Endodermal cell (in vitro differentiated cells): ENCODE measurements at regions not wholly inside any gene's neighbourhood (a gene's known extent, or its start where the extent isn't known, plus 50 kb on each side); places are given as distances from the start of the nearest gene placed in this dataset.

ENCODE experiments used
- DNase-seq: peaks from one replicate; pipeline ENCODE4 v3.0.0-alpha.2; 2017
- H3K27ac ChIP-seq: 2 replicates; pipeline ENCODE4 v1.5.1; 2013; ENCODE audit warnings: mild to moderate bottlenecking, low read depth, low read length, moderate library complexity
- H3K27me3 ChIP-seq: 2 replicates; pipeline ENCODE4 v1.6.1; 2013; ENCODE audit warnings: mild to moderate bottlenecking, low read length, moderate library complexity; ENCODE audit not compliant: insufficient read depth, control insufficient read depth, poor library complexity, severe bottlenecking
- H3K36me3 ChIP-seq: 2 replicates; pipeline ENCODE4 v1.7.0; 2013; ENCODE audit warnings: mild to moderate bottlenecking, low read length, moderate library complexity; ENCODE audit not compliant: control insufficient read depth, insufficient read depth
- H3K4me1 ChIP-seq: one replicate; pipeline ENCODE4 v1.7.0; 2013; ENCODE audit warnings: low read length; ENCODE audit not compliant: control insufficient read depth, insufficient read depth
- H3K4me3 ChIP-seq: 2 replicates; pipeline ENCODE4 v1.5.1; 2013; ENCODE audit warnings: mild to moderate bottlenecking, low read length, moderate library complexity
- H3K9ac ChIP-seq: 2 replicates; pipeline ENCODE4 v1.6.1; 2013; ENCODE audit warnings: mild to moderate bottlenecking, low read length, moderate library complexity; ENCODE audit not compliant: poor library complexity, severe bottlenecking; ENCODE audit errors: extremely low read depth
- H3K9me3 ChIP-seq: 2 replicates; pipeline ENCODE4 v1.6.1; 2013; ENCODE audit warnings: mild to moderate bottlenecking, low read length, moderate library complexity; ENCODE audit not compliant: control insufficient read depth
- H3K27ac Mint-ChIP-seq: 2 replicates; pipeline ENCODE4 v1.8.0; 2020; ENCODE audit warnings: mixed read lengths
- H3K27me3 Mint-ChIP-seq: 2 replicates; pipeline ENCODE4 v1.8.0; 2021; ENCODE audit warnings: mild to moderate bottlenecking, mixed read lengths; ENCODE audit not compliant: insufficient read depth
- H3K36me3 Mint-ChIP-seq: 2 replicates; pipeline ENCODE4 v1.8.0; 2020; ENCODE audit warnings: low read depth, mixed read lengths
- H3K4me1 Mint-ChIP-seq: 2 replicates; pipeline ENCODE4 v1.8.0; 2020; ENCODE audit warnings: mixed read lengths
- H3K4me3 Mint-ChIP-seq: 2 replicates; pipeline ENCODE4 v1.8.0; 2020; ENCODE audit warnings: mild to moderate bottlenecking, moderate library complexity, mixed read lengths
- H3K9me3 Mint-ChIP-seq: 2 replicates; pipeline ENCODE4 v1.8.0; 2020; ENCODE audit warnings: mild to moderate bottlenecking, mixed read lengths
- CTCF ChIP-seq: fragments of 200-600 bp; sonication (generic); conservative IDR thresholded peaks from 2 replicates; pipeline ENCODE4 v1.5.0; 2021; ENCODE audit warnings: antibody characterized with exemption, mild to moderate bottlenecking
- WGBS, 2 experiments: methylation state at CpG; one replicate each; pipeline versions ENCODE4 v1.1.5 to v1.1.7; 2013; ENCODE audit warnings: missing lambda C conversion rate in 2 of 2, mixed read lengths in 1 of 2; ENCODE audit not compliant: insufficient coverage in 1 of 2, insufficient read length in 1 of 2; 5-methylcytosine and 5-hydroxymethylcytosine counted together

- Histone ChIP-seq H3K27ac (no peak overlapping the region), H3K36me3 (no peaks in the 10 kb centered on the region), H3K9me3 (no peaks in the 10 kb centered on the region), H3K4me3 (no peak overlapping the region), H3K27me3 (peaks cover 15% of the 10 kb centered on the region), H3K9ac (no peak overlapping the region), H3K4me1 (no peaks in the 10 kb centered on the region)
- DNase-seq = no peak
- Mint-ChIP-seq H3K4me3 (no peak overlapping the region), H3K36me3 (no peaks in the 10 kb centered on the region), H3K9me3 (peaks cover 1% of the 10 kb centered on the region), H3K4me1 (no peaks in the 10 kb centered on the region), H3K27ac (no peak overlapping the region), H3K27me3 (no peaks in the 10 kb centered on the region)
- no peak for TF ChIP-seq CTCF
Observed at GRCh38 chr12:46884362-46884761, 58.6 kb upstream of the SLC38A4 start.

- Histone ChIP-seq H3K36me3 (no peaks in the 10 kb centered on the region), H3K4me3 (no peak overlapping the region), H3K27ac (no peak overlapping the region), H3K27me3 (peaks cover 15% of the 10 kb centered on the region), H3K9ac (no peak overlapping the region), H3K4me1 (no peaks in the 10 kb centered on the region), H3K9me3 (no peaks in the 10 kb centered on the region)
- peaks cover 4% of the 10 kb centered on the region for H3K9me3 Mint-ChIP-seq
- no peaks in the 10 kb centered on the region for H3K4me1 Mint-ChIP-seq
- DNase-seq = no peak
- H3K27ac Mint-ChIP-seq = no peak overlapping the region
- no peak overlapping the region for H3K4me3 Mint-ChIP-seq
- 84% methylated on average over 2 of the region's 2 CpGs; no CpG with 5 or more reads in 1 of the 2 experiments for WGBS, 2 experiments
- TF ChIP-seq CTCF = no peak
- H3K36me3 Mint-ChIP-seq = no peaks in the 10 kb centered on the region
- H3K27me3 Mint-ChIP-seq = no peaks in the 10 kb centered on the region
Observed at GRCh38 chr12:46886541-46887041, 60.8 kb upstream of the SLC38A4 start.

- no peaks in the 10 kb centered on the region for H3K4me1 ChIP-seq
- no peak for DNase-seq
Observed at GRCh38 chr12:46887870-46888269, 62.1 kb upstream of the SLC38A4 start.

More at GRCh38 chr12:46887870-46888269, 62.1 kb upstream of the SLC38A4 start:
- no peaks in the 10 kb centered on the region for H3K36me3 ChIP-seq
- no peak for TF ChIP-seq CTCF
- no peak overlapping the region for H3K27ac Mint-ChIP-seq
- no peak overlapping the region for H3K9ac ChIP-seq
- peaks cover 15% of the 10 kb centered on the region for H3K27me3 ChIP-seq
- no peaks in the 10 kb centered on the region for H3K9me3 ChIP-seq
- no peaks in the 10 kb centered on the region for H3K36me3 Mint-ChIP-seq
- H3K4me3 ChIP-seq = no peak overlapping the region
- no peaks in the 10 kb centered on the region for H3K4me1 Mint-ChIP-seq
- H3K27me3 Mint-ChIP-seq = peaks cover 2% of the 10 kb centered on the region
- no peak overlapping the region for H3K4me3 Mint-ChIP-seq
- peaks cover 4% of the 10 kb centered on the region for H3K9me3 Mint-ChIP-seq
- no peak overlapping the region for H3K27ac ChIP-seq
